Nephron (organoid): ENCODE measurements at regions not wholly inside any gene's neighbourhood (a gene's known extent, or its start where the extent isn't known, plus 50 kb on each side); places are given as distances from the start of the nearest gene placed in this dataset.

ENCODE experiments used
- H3K27ac Mint-ChIP-seq, 3 experiments: 2 replicates each; pipeline ENCODE4 v1.8.0; 2020; ENCODE audit warnings: mixed read lengths in 3 of 3, mild to moderate bottlenecking in 2 of 3, moderate library complexity in 1 of 3
- H3K27me3 Mint-ChIP-seq: 2 replicates; pipeline ENCODE4 v1.8.0; 2021; ENCODE audit warnings: low read depth, mild to moderate bottlenecking, moderate library complexity, mixed read lengths
- H3K36me3 Mint-ChIP-seq: 2 replicates; pipeline ENCODE4 v1.8.0; 2020; ENCODE audit warnings: low read depth, mixed read lengths
- H3K4me1 Mint-ChIP-seq: 2 replicates; pipeline ENCODE4 v1.8.0; 2020; ENCODE audit warnings: mixed read lengths
- H3K4me3 Mint-ChIP-seq, 3 experiments: 2 replicates each; pipeline ENCODE4 v1.8.0; 2020; ENCODE audit warnings: mild to moderate bottlenecking in 3 of 3, mixed read lengths in 3 of 3, moderate library complexity in 2 of 3
- H3K9me3 Mint-ChIP-seq: 2 replicates; pipeline ENCODE4 v1.8.0; 2020; ENCODE audit warnings: mixed read lengths
- CTCF ChIP-seq, 3 experiments: fragments of 200-600 bp; sonication (generic); IDR thresholded peaks; one replicate each; pipeline ENCODE4 v1.5.0; 2021; ENCODE audit warnings: antibody characterized with exemption in 3 of 3; ENCODE audit not compliant: unreplicated experiment in 3 of 3

- no peaks in the 10 kb centered on the region for H3K36me3 Mint-ChIP-seq
- H3K27me3 Mint-ChIP-seq: no peaks in the 10 kb centered on the region
- no peaks in the 10 kb centered on the region for H3K9me3 Mint-ChIP-seq
- no peak overlapping the region for H3K27ac Mint-ChIP-seq
- H3K4me1 Mint-ChIP-seq: peaks cover 28% of the 10 kb centered on the region
- H3K4me3 Mint-ChIP-seq: no peak overlapping the region
- TF ChIP-seq CTCF (IDR thresholded peaks at IDR 0.05; ENCODE audit: unreplicated experiment in 3 of 3): no peak
Observed at GRCh38 chr14:34174973-34175372, 224.1 kb upstream of the EGLN3 start.

- TF ChIP-seq CTCF (IDR thresholded peaks at IDR 0.05; ENCODE audit: unreplicated experiment in 3 of 3): no peak
- Mint-ChIP-seq H3K4me1 (peaks cover 28% of the 10 kb centered on the region), H3K4me3 (no peak overlapping the region), H3K36me3 (no peaks in the 10 kb centered on the region), H3K27ac (no peak overlapping the region), H3K27me3 (no peaks in the 10 kb centered on the region), H3K9me3 (no peaks in the 10 kb centered on the region)
Observed at GRCh38 chr14:34173916-34174315, 223.0 kb upstream of the EGLN3 start.

GRCh38 chr14:34172550-34173368, 221.9 kb upstream of the EGLN3 start:
- Mint-ChIP-seq H3K4me1 (peaks cover 28% of the 10 kb centered on the region), H3K9me3 (no peaks in the 10 kb centered on the region), H3K27me3 (no peaks in the 10 kb centered on the region), H3K36me3 (no peaks in the 10 kb centered on the region), H3K4me3 (peak overlapping the region in 1 of 3 experiments; percentile 1), H3K27ac (peak overlapping the region; percentile 51 to 83 (median 55))
- TF ChIP-seq CTCF (IDR thresholded peaks at IDR 0.05; ENCODE audit: unreplicated experiment in 3 of 3): no peak

- H3K36me3 Mint-ChIP-seq: no peaks in the 10 kb centered on the region
- TF ChIP-seq CTCF (IDR thresholded peaks at IDR 0.05; ENCODE audit: unreplicated experiment in 3 of 3): no peak
- H3K9me3 Mint-ChIP-seq: no peaks in the 10 kb centered on the region
- H3K27ac Mint-ChIP-seq: peak overlapping the region; percentile 55 to 83 (median 69)
- no peaks in the 10 kb centered on the region for H3K27me3 Mint-ChIP-seq
- H3K4me1 Mint-ChIP-seq: peaks cover 28% of the 10 kb centered on the region
- peak overlapping the region in 1 of 3 experiments; percentile 6 for H3K4me3 Mint-ChIP-seq
Observed at GRCh38 chr14:34172173-34172451, 221.2 kb upstream of the EGLN3 start.

- H3K27me3 Mint-ChIP-seq: no peaks in the 10 kb centered on the region
- peak overlapping the region; percentile 55 to 83 (median 69) for H3K27ac Mint-ChIP-seq
- H3K9me3 Mint-ChIP-seq: no peaks in the 10 kb centered on the region
- H3K36me3 Mint-ChIP-seq: no peaks in the 10 kb centered on the region
- peak overlapping the region in 1 of 3 experiments; percentile 6 for H3K4me3 Mint-ChIP-seq
- no peak for TF ChIP-seq CTCF (IDR thresholded peaks at IDR 0.05; ENCODE audit: unreplicated experiment in 3 of 3)
- H3K4me1 Mint-ChIP-seq: peaks cover 28% of the 10 kb centered on the region
Observed at GRCh38 chr14:34171431-34172172, 220.7 kb upstream of the EGLN3 start.
